ENCODE measurements at regions not wholly inside any gene's neighbourhood (a gene's known extent, or its start where the extent isn't known, plus 50 kb on each side); places are given as distances from the start of the nearest gene placed in this dataset.
"Not testable (repeated sequence)": the region's sequence is repeated elsewhere in the genome, so short reads cannot be mapped to it uniquely, and the experiment has no call there.

GRCh38 chr15:24531235-24531634 is 144.3 kb upstream of the NPAP1 start:
- H3K4me1 ChIP-seq (ENCODE audit: insufficient read depth, low read length); H3K4me3 Mint-ChIP-seq; H3K9me3 Mint-ChIP-seq; CTCF ChIA-PET (ENCODE audit: partially characterized antibody); intact Hi-C loops (cut with micrococcal nuclease); H3K36me3 ChIP-seq (ENCODE audit: insufficient read depth, low read length); H3K9me3 ChIP-seq (ENCODE audit: control insufficient read depth in 1 of 2, low read length in 2 of 2); H3K4me1 Mint-ChIP-seq; H3K27ac Mint-ChIP-seq; H3K4me3 ChIP-seq (ENCODE audit: low read length in 2 of 2); H3K27ac ChIP-seq (ENCODE audit: low read depth, low read length); H3K27me3 ChIP-seq (ENCODE audit: insufficient read depth, low read length); DNase-seq; POLR2A ChIA-PET (ENCODE audit: partially characterized antibody); H3K27me3 Mint-ChIP-seq; H3K36me3 Mint-ChIP-seq: not testable (repeated sequence)

DNA sequence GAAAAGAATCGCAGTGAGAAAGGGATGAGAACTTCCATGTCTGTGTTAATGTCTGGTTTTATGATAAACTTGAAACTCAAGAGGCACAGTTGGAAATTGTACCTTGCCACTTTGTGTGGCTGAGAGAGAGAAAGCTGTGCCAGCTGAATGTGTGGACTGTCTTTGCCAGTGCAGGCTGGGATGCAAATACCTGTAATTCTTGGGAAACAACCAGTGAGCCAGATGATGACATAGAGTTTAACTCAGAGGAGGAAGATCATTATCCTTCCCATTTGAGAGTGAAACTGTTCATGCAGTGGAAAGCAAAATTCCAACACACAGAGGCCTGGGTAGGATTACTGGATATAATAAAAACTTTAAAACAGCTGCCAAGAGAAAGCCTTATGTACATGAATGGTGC is 141.5 kb upstream of the NPAP1 start:
- intact Hi-C loops (cut with micrococcal nuclease); CTCF ChIA-PET (ENCODE audit: partially characterized antibody); H3K27ac Mint-ChIP-seq: not testable (repeated sequence)

GRCh38 chr15:24557281-24557680 is 118.3 kb upstream of the NPAP1 start:
- DNase-seq; intact Hi-C loops (cut with micrococcal nuclease); H3K27me3 ChIP-seq (ENCODE audit: insufficient read depth, low read length); H3K9me3 ChIP-seq (ENCODE audit: control insufficient read depth in 1 of 2, low read length in 2 of 2); H3K4me3 Mint-ChIP-seq; POLR2A ChIA-PET (ENCODE audit: partially characterized antibody); H3K4me1 ChIP-seq (ENCODE audit: insufficient read depth, low read length); H3K4me1 Mint-ChIP-seq; H3K27me3 Mint-ChIP-seq; H3K27ac ChIP-seq (ENCODE audit: low read depth, low read length); CTCF ChIA-PET (ENCODE audit: partially characterized antibody); H3K36me3 ChIP-seq (ENCODE audit: insufficient read depth, low read length); H3K27ac Mint-ChIP-seq; H3K36me3 Mint-ChIP-seq; H3K4me3 ChIP-seq (ENCODE audit: low read length in 2 of 2): not testable (repeated sequence)
- peaks cover 0 to 18% (median 1%) of the 10 kb centered on the region in 8 donors for H3K9me3 Mint-ChIP-seq

More for the DNA sequence above, 141.5 kb upstream of the NPAP1 start:
- H3K4me3 Mint-ChIP-seq; H3K36me3 ChIP-seq (ENCODE audit: insufficient read depth, low read length); H3K4me1 ChIP-seq (ENCODE audit: insufficient read depth, low read length); DNase-seq; H3K27me3 Mint-ChIP-seq; H3K27ac ChIP-seq (ENCODE audit: low read depth, low read length); H3K27me3 ChIP-seq (ENCODE audit: insufficient read depth, low read length); H3K4me1 Mint-ChIP-seq; H3K9me3 Mint-ChIP-seq; H3K36me3 Mint-ChIP-seq; POLR2A ChIA-PET (ENCODE audit: partially characterized antibody); H3K9me3 ChIP-seq (ENCODE audit: control insufficient read depth in 1 of 2, low read length in 2 of 2); H3K4me3 ChIP-seq (ENCODE audit: low read length in 2 of 2): not testable (repeated sequence)

DNA sequence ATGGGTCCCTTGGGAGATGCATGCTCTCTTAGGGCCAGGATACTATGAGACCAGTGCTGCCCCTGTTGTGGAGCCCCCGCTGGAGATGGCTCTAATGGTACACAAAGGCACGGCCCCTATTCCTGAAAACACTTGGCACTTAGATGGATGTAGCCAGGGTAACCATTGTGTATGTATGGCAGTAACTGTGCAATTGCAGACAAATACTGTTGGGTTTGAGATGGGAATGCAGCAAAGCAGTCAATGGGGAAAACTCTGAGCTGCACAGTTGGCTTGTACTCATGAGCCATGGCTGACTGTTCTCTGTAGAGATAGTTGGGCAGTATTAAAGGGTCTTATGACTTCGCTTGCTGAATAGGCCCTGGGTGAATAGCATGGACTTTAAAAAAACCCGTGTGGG is 67.9 kb upstream of the NPAP1 start:
- Mint-ChIP-seq H3K4me1 (no peaks in the 10 kb centered on the region), H3K36me3 (no peaks in the 10 kb centered on the region), H3K27ac (no peak overlapping the region), H3K4me3 (no peak overlapping the region), H3K9me3 (peaks cover 0 to 33% (median 11%) of the 10 kb centered on the region in 8 donors), H3K27me3 (no peaks in the 10 kb centered on the region)
- intact Hi-C loops (cut with micrococcal nuclease) = no loop called here
- ChIA-PET CTCF (ENCODE audit: partially characterized antibody) (no interaction called here), POLR2A (ENCODE audit: partially characterized antibody) (no interaction called here)
- H3K27me3 ChIP-seq (ENCODE audit: insufficient read depth, low read length) = no peaks in the 10 kb centered on the region
- H3K4me3 ChIP-seq (ENCODE audit: low read length in 2 of 2) = no peak overlapping the region
- no peak for DNase-seq
- no peaks in the 10 kb centered on the region for H3K9me3 ChIP-seq (ENCODE audit: control insufficient read depth in 1 of 2, low read length in 2 of 2)
- H3K4me1 ChIP-seq (ENCODE audit: insufficient read depth, low read length) = no peaks in the 10 kb centered on the region
- H3K36me3 ChIP-seq (ENCODE audit: insufficient read depth, low read length) = no peaks in the 10 kb centered on the region
- no peak overlapping the region for H3K27ac ChIP-seq (ENCODE audit: low read depth, low read length)

DNA sequence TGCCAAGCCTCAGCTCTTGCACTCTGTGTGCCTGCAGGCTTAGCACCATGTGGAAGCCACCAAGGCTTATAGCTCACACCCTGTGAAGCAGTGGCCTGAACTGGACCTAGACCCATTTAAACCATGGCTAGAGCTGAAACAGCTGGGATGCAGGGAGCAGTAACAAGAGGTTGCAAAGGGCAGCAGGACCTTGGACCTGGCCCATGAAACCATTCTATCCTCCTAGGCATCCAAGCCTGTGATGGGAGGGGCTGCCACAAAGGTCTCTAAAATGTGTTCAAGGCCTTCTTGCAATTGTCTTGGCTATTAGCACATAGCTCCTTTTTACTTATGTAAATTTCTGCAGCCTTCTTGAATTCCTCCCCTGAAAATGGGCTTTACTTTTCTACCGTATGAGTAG is 57.9 kb upstream of the NPAP1 start:
- Histone ChIP-seq H3K36me3 (ENCODE audit: insufficient read depth, low read length) (no peaks in the 10 kb centered on the region), H3K4me1 (ENCODE audit: insufficient read depth, low read length) (no peaks in the 10 kb centered on the region), H3K27me3 (ENCODE audit: insufficient read depth, low read length) (no peaks in the 10 kb centered on the region), H3K27ac (ENCODE audit: low read depth, low read length) (no peak overlapping the region), H3K4me3 (ENCODE audit: low read length in 2 of 2) (no peak overlapping the region), H3K9me3 (ENCODE audit: control insufficient read depth in 1 of 2, low read length in 2 of 2) (no peaks in the 10 kb centered on the region)
- H3K36me3 Mint-ChIP-seq = no peaks in the 10 kb centered on the region
- no peak overlapping the region for H3K4me3 Mint-ChIP-seq
- no peaks in the 10 kb centered on the region for H3K4me1 Mint-ChIP-seq
- no peak for DNase-seq
- no peak overlapping the region for H3K27ac Mint-ChIP-seq
- peaks cover 4 to 40% (median 21%) of the 10 kb centered on the region in 8 donors for H3K9me3 Mint-ChIP-seq
- ChIA-PET CTCF (ENCODE audit: partially characterized antibody) (interaction anchor here (1.0 kb wide), 1 partner anchor 14 kb away, joined by 5 read pairs; no protein-coding TSS in a partner anchor), POLR2A (ENCODE audit: partially characterized antibody) (no interaction called here)
- H3K27me3 Mint-ChIP-seq = no peaks in the 10 kb centered on the region
- intact Hi-C loops (cut with micrococcal nuclease) = no loop called here

DNA sequence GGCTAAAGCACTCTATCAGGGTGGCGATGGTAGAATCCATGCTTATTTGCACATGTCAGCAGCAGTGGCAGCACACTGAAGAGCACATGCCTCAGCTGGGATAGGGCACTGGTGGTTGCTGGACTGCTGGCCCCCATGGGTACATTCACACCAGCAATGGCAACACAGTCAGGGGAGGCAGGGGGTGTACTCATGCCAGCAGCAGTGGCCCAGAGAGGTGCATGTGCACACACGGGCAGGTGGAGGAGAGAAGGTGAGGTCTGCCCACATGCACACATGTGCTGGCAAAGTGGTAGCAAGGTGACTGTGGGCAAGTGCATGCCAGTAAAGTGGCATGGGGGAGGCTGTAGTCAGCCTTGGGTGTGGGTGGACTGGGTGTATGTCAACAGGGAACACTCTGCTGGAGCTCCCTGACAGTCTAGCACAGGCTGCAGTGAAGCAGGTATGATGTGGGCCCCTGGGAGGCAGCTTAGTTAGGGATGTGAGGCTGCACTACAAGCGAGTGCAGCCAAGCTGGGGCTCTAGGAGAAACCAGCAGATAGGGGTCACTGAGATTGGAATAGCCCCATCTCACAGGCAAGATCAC is 53.9 kb upstream of the NPAP1 start:
- no peak for DNase-seq
- Mint-ChIP-seq H3K9me3 (peaks cover 3 to 32% (median 13%) of the 10 kb centered on the region in 8 donors), H3K36me3 (no peaks in the 10 kb centered on the region), H3K27ac (no peak overlapping the region), H3K4me1 (no peaks in the 10 kb centered on the region), H3K4me3 (no peak overlapping the region), H3K27me3 (no peaks in the 10 kb centered on the region)
- ChIA-PET POLR2A (ENCODE audit: partially characterized antibody) (no interaction called here), CTCF (ENCODE audit: partially characterized antibody) (no interaction called here)
- Histone ChIP-seq H3K27ac (ENCODE audit: low read depth, low read length) (no peak overlapping the region), H3K36me3 (ENCODE audit: insufficient read depth, low read length) (no peaks in the 10 kb centered on the region), H3K4me1 (ENCODE audit: insufficient read depth, low read length) (no peaks in the 10 kb centered on the region), H3K27me3 (ENCODE audit: insufficient read depth, low read length) (no peaks in the 10 kb centered on the region), H3K9me3 (ENCODE audit: control insufficient read depth in 1 of 2, low read length in 2 of 2) (no peaks in the 10 kb centered on the region), H3K4me3 (ENCODE audit: low read length in 2 of 2) (no peak overlapping the region)
- intact Hi-C loops (cut with micrococcal nuclease) = no loop called here

All from CD4-positive, alpha-beta memory T cell (primary cell).